GM23338 (cell line): ENCODE measurements at regions not wholly inside any gene's neighbourhood (a gene's known extent, or its start where the extent isn't known, plus 50 kb on each side); places are given as distances from the start of the nearest gene placed in this dataset.

Experiments used
- ATAC-seq: fragments of 200-7000 bp; cut with Tn5 transposase; 3 replicates; pipeline ENCODE4 v1.9.1; 2020
- DNase-seq: peaks from one replicate; pipeline ENCODE4 v3.0.0-alpha.2; 2015; ENCODE audit warnings: low spot score
- H2AFZ ChIP-seq: fragments of 200-600 bp; sonication (generic); 2 replicates; pipeline ENCODE4 v1.8.0; 2016; ENCODE audit warnings: antibody characterized with exemption, mild to moderate bottlenecking, moderate library complexity
- H3F3A ChIP-seq: fragments of 200-600 bp; sonication (generic); replicated peaks from 2 replicates; pipeline ENCODE4 v1.8.0; 2017; ENCODE audit warnings: antibody characterized with exemption, mixed run types, low read depth
- H3K27ac ChIP-seq: fragments of 200-600 bp; sonication (generic); 2 replicates; pipeline ENCODE4 v1.6.1; 2016; ENCODE audit warnings: low read depth
- H3K27me3 ChIP-seq: fragments of 200-600 bp; sonication (generic); 2 replicates; pipeline ENCODE4 v1.8.0; 2016; ENCODE audit warnings: mild to moderate bottlenecking, mixed run types, moderate library complexity; ENCODE audit not compliant: insufficient read depth
- H3K36me3 ChIP-seq: fragments of 200-600 bp; sonication (generic); 2 replicates; pipeline ENCODE4 v1.8.0; 2016; ENCODE audit warnings: mild to moderate bottlenecking; ENCODE audit not compliant: insufficient read depth
- H3K4me1 ChIP-seq: fragments of 200-600 bp; sonication (generic); 2 replicates; pipeline ENCODE4 v1.8.0; 2016; ENCODE audit warnings: mild to moderate bottlenecking, moderate library complexity; ENCODE audit not compliant: insufficient read depth
- H3K4me2 ChIP-seq: fragments of 200-600 bp; sonication (generic); 2 replicates; pipeline ENCODE4 v1.7.1; 2017; ENCODE audit warnings: mixed run types
- H3K4me3 ChIP-seq: fragments of 200-600 bp; sonication (generic); 2 replicates; pipeline ENCODE4 v1.6.1; 2016; ENCODE audit warnings: mixed run types
- H3K79me2 ChIP-seq: fragments of 200-600 bp; sonication (generic); replicated peaks from 2 replicates; pipeline ENCODE4 v1.8.0; 2017; ENCODE audit warnings: mild to moderate bottlenecking; ENCODE audit not compliant: insufficient read depth
- H3K9me2 ChIP-seq: fragments of 200-600 bp; sonication (generic); 2 replicates; pipeline ENCODE4 v1.8.0; 2017; ENCODE audit not compliant: insufficient read depth
- H4K20me1 ChIP-seq: fragments of 200-600 bp; sonication (generic); replicated peaks from 2 replicates; pipeline ENCODE4 v1.8.0; 2017; ENCODE audit warnings: mild to moderate bottlenecking; ENCODE audit not compliant: insufficient read depth
- H3K27ac Mint-ChIP-seq: 2 replicates; pipeline ENCODE4 v1.8.0; 2020; ENCODE audit warnings: inconsistent platforms, mild to moderate bottlenecking, moderate library complexity, mixed read lengths
- H3K27me3 Mint-ChIP-seq: 3 replicates; pipeline ENCODE4 v1.8.0; 2022; ENCODE audit warnings: low read depth, mild to moderate bottlenecking, moderate library complexity, mixed read lengths, inconsistent platforms; ENCODE audit not compliant: insufficient read depth, poor library complexity
- H3K36me3 Mint-ChIP-seq: 3 replicates; pipeline ENCODE4 v1.8.0; 2021; ENCODE audit warnings: low read depth, mild to moderate bottlenecking, inconsistent platforms, moderate library complexity, mixed read lengths
- H3K4me1 Mint-ChIP-seq: 3 replicates; pipeline ENCODE4 v1.8.0; 2020; ENCODE audit warnings: mild to moderate bottlenecking, inconsistent platforms, mixed read lengths
- H3K4me3 Mint-ChIP-seq: 3 replicates; pipeline ENCODE4 v1.8.0; 2021; ENCODE audit warnings: moderate library complexity, mild to moderate bottlenecking, inconsistent platforms, mixed read lengths
- H3K9me3 Mint-ChIP-seq: 3 replicates; pipeline ENCODE4 v1.8.0; 2020; ENCODE audit warnings: moderate library complexity, mild to moderate bottlenecking, inconsistent platforms, mixed read lengths
- CREB1 ChIP-seq: fragments of 250-450 bp; sonication (Bioruptor Pico); IDR thresholded peaks from 2 replicates; pipeline ENCODE4 v1.5.0; 2020; ENCODE audit warnings: low read depth, mild to moderate bottlenecking, moderate library complexity
- CTCF ChIP-seq, 2 experiments: fragments of 200-600 bp in 1 of 2; sonication (generic) in 1 of 2; conservative IDR thresholded peaks; 2 replicates each; pipeline versions ENCODE4 v1.5.1 to v1.6.1; 2016 to 2017; ENCODE audit warnings: antibody characterized with exemption in 2 of 2, low read depth in 2 of 2, mild to moderate bottlenecking in 2 of 2, moderate library complexity in 1 of 2
- ETS1 ChIP-seq: IDR thresholded peaks from 2 replicates; pipeline ENCODE4 v1.6.1; 2016; ENCODE audit warnings: antibody characterized with exemption
- EZH2 ChIP-seq: fragments of 200-600 bp; sonication (generic); IDR thresholded peaks from one replicate; pipeline ENCODE4 v1.8.0; 2017; ENCODE audit warnings: antibody characterized with exemption, mild to moderate bottlenecking, low read depth; ENCODE audit not compliant: unreplicated experiment
- EZH2phosphoT487 ChIP-seq: fragments of 200-600 bp; sonication (generic); IDR thresholded peaks from one replicate; pipeline ENCODE4 v1.8.1; 2018; ENCODE audit warnings: antibody characterized with exemption; ENCODE audit not compliant: unreplicated experiment
- JUNB ChIP-seq: IDR thresholded peaks from one replicate; pipeline ENCODE4 v1.6.1; 2016; ENCODE audit warnings: antibody characterized with exemption; ENCODE audit not compliant: unreplicated experiment
- NANOG ChIP-seq: IDR thresholded peaks from 2 replicates; pipeline ENCODE4 v1.6.1; 2016; ENCODE audit warnings: antibody characterized with exemption, borderline replicate concordance
- POLR2AphosphoS5 ChIP-seq: IDR thresholded peaks from 2 replicates; pipeline ENCODE4 v1.6.1; 2016; ENCODE audit warnings: antibody characterized with exemption, low read depth
- REST ChIP-seq: IDR thresholded peaks from one replicate; pipeline ENCODE4 v1.6.1; 2018; ENCODE audit warnings: antibody characterized with exemption; ENCODE audit not compliant: unreplicated experiment
- STAT1 ChIP-seq: IDR thresholded peaks from one replicate; pipeline ENCODE4 v1.6.1; 2016; ENCODE audit warnings: antibody characterized with exemption; ENCODE audit not compliant: unreplicated experiment
- ZNF114 ChIP-seq: fragments of 250-450 bp; sonication (Bioruptor Pico); IDR thresholded peaks from 2 replicates; pipeline ENCODE4 v1.5.0; 2020; ENCODE audit warnings: mild to moderate bottlenecking, moderate library complexity
- ZNF331 ChIP-seq: fragments of 250-450 bp; sonication (Bioruptor Pico); IDR thresholded peaks from 2 replicates; pipeline ENCODE4 v1.5.0; 2020; ENCODE audit warnings: low read depth, mild to moderate bottlenecking, moderate library complexity
- TF ChIP-seq, protein P1 (sequence below): fragments of 250-450 bp; sonication (Bioruptor Pico); IDR thresholded peaks from 2 replicates; pipeline ENCODE4 v1.5.0; 2020; ENCODE audit warnings: mild to moderate bottlenecking, moderate library complexity

DNA sequence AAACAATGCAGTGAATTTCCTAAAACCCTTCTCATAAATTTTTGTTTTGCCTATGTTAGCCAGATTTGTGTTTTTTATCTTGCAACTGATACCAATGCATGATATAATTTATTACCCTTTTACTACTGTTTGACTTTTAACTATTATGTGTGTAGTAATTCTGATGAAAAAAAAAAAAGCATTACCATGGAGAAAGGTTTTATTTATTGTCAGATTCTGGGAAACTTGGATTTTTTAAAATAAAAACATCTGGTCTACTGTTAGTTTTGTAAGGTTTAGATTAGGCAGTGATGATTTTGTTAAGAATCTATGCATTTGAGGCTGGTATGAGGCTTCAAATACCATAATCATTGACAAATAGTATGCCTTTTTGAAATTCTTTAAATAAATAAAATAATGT is 470.4 kb upstream of the ROBO1 start:
- no peaks in the 10 kb centered on the region for H4K20me1 ChIP-seq
- TF ChIP-seq ZNF331 (CRISPR knock-in tag): no peak
- TF ChIP-seq ETS1: no peak
- no peak for TF ChIP-seq CTCF (conservative IDR thresholded peaks at IDR 0.05; ENCODE audit: low read depth in 2 of 2)
- no peak for TF ChIP-seq REST
- TF ChIP-seq POLR2AphosphoS5: no peak
- TF ChIP-seq NANOG: no peak
- no peak for TF ChIP-seq CREB1
- no peak for TF ChIP-seq EZH2
- no peak for TF ChIP-seq EZH2phosphoT487
- no peak for TF ChIP-seq STAT1
- TF ChIP-seq ZNF114 (CRISPR knock-in tag): no peak
- TF ChIP-seq JUNB: no peak
- TF ChIP-seq, protein P1, sequence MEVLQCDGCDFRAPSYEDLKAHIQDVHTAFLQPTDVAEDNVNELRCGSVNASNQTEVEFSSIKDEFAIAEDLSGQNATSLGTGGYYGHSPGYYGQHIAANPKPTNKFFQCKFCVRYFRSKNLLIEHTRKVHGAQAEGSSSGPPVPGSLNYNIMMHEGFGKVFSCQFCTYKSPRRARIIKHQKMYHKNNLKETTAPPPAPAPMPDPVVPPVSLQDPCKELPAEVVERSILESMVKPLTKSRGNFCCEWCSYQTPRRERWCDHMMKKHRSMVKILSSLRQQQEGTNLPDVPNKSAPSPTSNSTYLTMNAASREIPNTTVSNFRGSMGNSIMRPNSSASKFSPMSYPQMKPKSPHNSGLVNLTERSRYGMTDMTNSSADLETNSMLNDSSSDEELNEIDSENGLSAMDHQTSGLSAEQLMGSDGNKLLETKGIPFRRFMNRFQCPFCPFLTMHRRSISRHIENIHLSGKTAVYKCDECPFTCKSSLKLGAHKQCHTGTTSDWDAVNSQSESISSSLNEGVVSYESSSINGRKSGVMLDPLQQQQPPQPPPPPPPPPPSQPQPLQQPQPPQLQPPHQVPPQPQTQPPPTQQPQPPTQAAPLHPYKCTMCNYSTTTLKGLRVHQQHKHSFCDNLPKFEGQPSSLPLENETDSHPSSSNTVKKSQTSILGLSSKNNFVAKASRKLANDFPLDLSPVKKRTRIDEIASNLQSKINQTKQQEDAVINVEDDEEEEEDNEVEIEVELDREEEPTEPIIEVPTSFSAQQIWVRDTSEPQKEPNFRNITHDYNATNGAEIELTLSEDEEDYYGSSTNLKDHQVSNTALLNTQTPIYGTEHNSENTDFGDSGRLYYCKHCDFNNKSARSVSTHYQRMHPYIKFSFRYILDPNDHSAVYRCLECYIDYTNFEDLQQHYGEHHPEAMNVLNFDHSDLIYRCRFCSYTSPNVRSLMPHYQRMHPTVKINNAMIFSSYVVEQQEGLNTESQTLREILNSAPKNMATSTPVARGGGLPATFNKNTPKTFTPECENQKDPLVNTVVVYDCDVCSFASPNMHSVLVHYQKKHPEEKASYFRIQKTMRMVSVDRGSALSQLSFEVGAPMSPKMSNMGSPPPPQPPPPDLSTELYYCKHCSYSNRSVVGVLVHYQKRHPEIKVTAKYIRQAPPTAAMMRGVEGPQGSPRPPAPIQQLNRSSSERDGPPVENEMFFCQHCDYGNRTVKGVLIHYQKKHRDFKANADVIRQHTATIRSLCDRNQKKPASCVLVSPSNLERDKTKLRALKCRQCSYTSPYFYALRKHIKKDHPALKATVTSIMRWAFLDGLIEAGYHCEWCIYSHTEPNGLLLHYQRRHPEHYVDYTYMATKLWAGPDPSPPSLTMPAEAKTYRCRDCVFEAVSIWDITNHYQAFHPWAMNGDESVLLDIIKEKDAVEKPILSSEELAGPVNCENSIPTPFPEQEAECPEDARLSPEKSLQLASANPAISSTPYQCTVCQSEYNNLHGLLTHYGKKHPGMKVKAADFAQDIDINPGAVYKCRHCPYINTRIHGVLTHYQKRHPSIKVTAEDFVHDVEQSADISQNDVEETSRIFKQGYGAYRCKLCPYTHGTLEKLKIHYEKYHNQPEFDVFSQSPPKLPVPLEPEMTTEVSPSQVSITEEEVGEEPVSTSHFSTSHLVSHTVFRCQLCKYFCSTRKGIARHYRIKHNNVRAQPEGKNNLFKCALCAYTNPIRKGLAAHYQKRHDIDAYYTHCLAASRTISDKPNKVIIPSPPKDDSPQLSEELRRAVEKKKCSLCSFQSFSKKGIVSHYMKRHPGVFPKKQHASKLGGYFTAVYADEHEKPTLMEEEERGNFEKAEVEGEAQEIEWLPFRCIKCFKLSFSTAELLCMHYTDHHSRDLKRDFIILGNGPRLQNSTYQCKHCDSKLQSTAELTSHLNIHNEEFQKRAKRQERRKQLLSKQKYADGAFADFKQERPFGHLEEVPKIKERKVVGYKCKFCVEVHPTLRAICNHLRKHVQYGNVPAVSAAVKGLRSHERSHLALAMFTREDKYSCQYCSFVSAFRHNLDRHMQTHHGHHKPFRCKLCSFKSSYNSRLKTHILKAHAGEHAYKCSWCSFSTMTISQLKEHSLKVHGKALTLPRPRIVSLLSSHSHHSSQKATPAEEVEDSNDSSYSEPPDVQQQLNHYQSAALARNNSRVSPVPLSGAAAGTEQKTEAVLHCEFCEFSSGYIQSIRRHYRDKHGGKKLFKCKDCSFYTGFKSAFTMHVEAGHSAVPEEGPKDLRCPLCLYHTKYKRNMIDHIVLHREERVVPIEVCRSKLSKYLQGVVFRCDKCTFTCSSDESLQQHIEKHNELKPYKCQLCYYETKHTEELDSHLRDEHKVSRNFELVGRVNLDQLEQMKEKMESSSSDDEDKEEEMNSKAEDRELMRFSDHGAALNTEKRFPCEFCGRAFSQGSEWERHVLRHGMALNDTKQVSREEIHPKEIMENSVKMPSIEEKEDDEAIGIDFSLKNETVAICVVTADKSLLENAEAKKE (CRISPR knock-in tag): no peak
- no peak overlapping the region for H3K4me3 Mint-ChIP-seq
- no peak overlapping the region for H3K27ac Mint-ChIP-seq
- no peaks in the 10 kb centered on the region for H3F3A ChIP-seq
- H3K27ac ChIP-seq: no peak overlapping the region
- H3K36me3 ChIP-seq: no peaks in the 10 kb centered on the region
- H3K27me3 Mint-ChIP-seq: no peaks in the 10 kb centered on the region
- ATAC-seq (no peak), DNase-seq (no peak)
- no peaks in the 10 kb centered on the region for H3K27me3 ChIP-seq
- H3K4me1 Mint-ChIP-seq: peaks cover 16% of the 10 kb centered on the region; the same call in 2 of the 3 replicates
- H3K9me3 Mint-ChIP-seq: no peaks in the 10 kb centered on the region
- H3K4me3 ChIP-seq: no peak overlapping the region
- no peak overlapping the region for H3K4me2 ChIP-seq
- no peaks in the 10 kb centered on the region for H3K79me2 ChIP-seq
- peaks cover 5% of the 10 kb centered on the region for H3K4me1 ChIP-seq
- H2AFZ ChIP-seq: peak overlapping the region; percentile 1; the same call in 1 of the 2 replicates
- no peaks in the 10 kb centered on the region for H3K9me2 ChIP-seq
- H3K36me3 Mint-ChIP-seq: no peaks in the 10 kb centered on the region
